AG04450 (cell line): ENCODE measurements at regions not wholly inside any gene's neighbourhood (a gene's known extent, or its start where the extent isn't known, plus 50 kb on each side); places are given as distances from the start of the nearest gene placed in this dataset.
A peak's percentile ranks its signal among the peaks of the same experiment; 100 is the strongest.

Source experiments
- CTCF ChIA-PET: fragments of 300-600, 350-600 bp; formaldehyde crosslinking; extraction: SDS; loops from one replicate; lab custom pipeline; 2022; ENCODE audit warnings: antibody characterized with exemption, inconsistent platforms; lab: Charles Lee
- POLR2A ChIA-PET: fragments of 350-600 bp; formaldehyde crosslinking; extraction: SDS; loops from one replicate; lab custom pipeline; 2021; ENCODE audit warnings: antibody characterized with exemption, inconsistent platforms; lab: Yijun Ruan, JAX
- DNase-seq: peaks from one replicate; pipeline ENCODE4 v3.0.0-alpha.2; 2011; ENCODE audit warnings: low read depth, low spot score
- H3K27ac ChIP-seq: one replicate; pipeline ENCODE4 v1.5.1; 2012; ENCODE audit warnings: low read depth, low read length, control low read depth
- H3K27me3 ChIP-seq: one replicate; pipeline ENCODE4 v1.6.0; 2012; ENCODE audit warnings: low read length; ENCODE audit not compliant: control insufficient read depth, insufficient read depth
- H3K4me3 ChIP-seq: 2 replicates; pipeline ENCODE4 v1.5.1; 2011; ENCODE audit warnings: mild to moderate bottlenecking, low read depth, low read length, control low read depth
- H3K9me3 ChIP-seq: 2 replicates; pipeline ENCODE4 v1.5.1; 2012; ENCODE audit warnings: low read length; ENCODE audit not compliant: control insufficient read depth, insufficient read depth
- CTCF ChIP-seq: IDR thresholded peaks from 2 replicates; pipeline ENCODE4 v1.5.1; 2011; ENCODE audit warnings: low read depth, low read length, control low read depth, inconsistent platforms

GRCh38 chr12:115771601-115772000, 505.9 kb downstream of the MED13L start:
- no peak for DNase-seq
- no peaks in the 10 kb centered on the region for H3K9me3 ChIP-seq
- no peak overlapping the region for H3K27ac ChIP-seq
- ChIA-PET CTCF (no interaction called here), POLR2A (no interaction called here)
- no peaks in the 10 kb centered on the region for H3K27me3 ChIP-seq
- H3K4me3 ChIP-seq = no peak overlapping the region
- no peak for TF ChIP-seq CTCF

GRCh38 chr12:115771065-115771464, 506.4 kb downstream of the MED13L start:
- Histone ChIP-seq H3K4me3 (no peak overlapping the region), H3K27ac (no peak overlapping the region), H3K27me3 (no peaks in the 10 kb centered on the region), H3K9me3 (no peaks in the 10 kb centered on the region)
- ChIA-PET CTCF (no interaction called here), POLR2A (no interaction called here)
- no peak for DNase-seq
- TF ChIP-seq CTCF = peak; percentile 18; the same call in 1 of the 2 replicates

- Histone ChIP-seq H3K27ac (no peak overlapping the region), H3K4me3 (no peak overlapping the region), H3K27me3 (no peaks in the 10 kb centered on the region), H3K9me3 (no peaks in the 10 kb centered on the region)
- DNase-seq = no peak
- POLR2A ChIA-PET = no interaction called here
- TF ChIP-seq CTCF = no peak
- CTCF ChIA-PET = no interaction called here
Measured at GRCh38 chr12:115770643-115771042, 506.9 kb downstream of the MED13L start.

GRCh38 chr12:115767916-115768315, 509.6 kb downstream of the MED13L start:
- no peak for TF ChIP-seq CTCF
- POLR2A ChIA-PET = no interaction called here
- H3K27ac ChIP-seq = no peak overlapping the region
- H3K4me3 ChIP-seq = no peak overlapping the region
- H3K27me3 ChIP-seq = no peaks in the 10 kb centered on the region
- DNase-seq = no peak
- CTCF ChIA-PET = no interaction called here
- no peaks in the 10 kb centered on the region for H3K9me3 ChIP-seq

GRCh38 chr12:115763982-115764621, 513.4 kb downstream of the MED13L start:
- H3K27ac ChIP-seq = no peak overlapping the region
- H3K27me3 ChIP-seq = peaks cover 3% of the 10 kb centered on the region
- H3K9me3 ChIP-seq = no peaks in the 10 kb centered on the region
- TF ChIP-seq CTCF = no peak
- ChIA-PET POLR2A (no interaction called here), CTCF (interaction anchor here (0.6 to 3.5 kb wide), 3 partner anchors 12 to 1096 kb away, joined by 3 to 19 read pairs (median 4); no protein-coding TSS in a partner anchor)
- no peak overlapping the region for H3K4me3 ChIP-seq
- DNase-seq = no peak
